IMR-90 (cell line): ENCODE measurements at regions not wholly inside any gene's neighbourhood (a gene's known extent, or its start where the extent isn't known, plus 50 kb on each side); places are given as distances from the start of the nearest gene placed in this dataset.

Experiments used
- ATAC-seq: fragments of 200-7000 bp; cut with Tn5 transposase; 2 replicates; pipeline ENCODE4 v1.9.1; 2020; ENCODE audit warnings: low read depth, mild to moderate bottlenecking, moderate library complexity
- BruUV-seq: library from RNA; stranded (reverse); fragments of 400-500 nt; replicated peaks from 2 replicates; lab custom pipeline; 2021; lab: Mats Ljungman, UMichigan
- CTCF ChIA-PET: fragments of 300-600 bp; formaldehyde crosslinking; extraction: SDS; loops from one replicate; lab custom pipeline; 2021; ENCODE audit warnings: antibody characterized with exemption; lab: Yijun Ruan, JAX
- POLR2A ChIA-PET: fragments of 300-600 bp; sonication (Branson Sonifier 250); formaldehyde crosslinking; loops from one replicate; lab custom pipeline; 2022; ENCODE audit warnings: antibody characterized with exemption; ENCODE audit not compliant: unreplicated experiment; lab: Charles Lee
- DNase-seq: peaks from one replicate; pipeline ENCODE4 v3.0.0; 2013
- H2AFZ ChIP-seq: replicated peaks from 2 replicates; pipeline ENCODE3; 2013; ENCODE audit warnings: low read length, mild to moderate bottlenecking; ENCODE audit not compliant: poor library complexity
- H2AK5ac ChIP-seq: 2 replicates; pipeline ENCODE4 v1.6.1; 2013; ENCODE audit warnings: low read depth, low read length, inconsistent platforms
- H2AK9ac ChIP-seq: replicated peaks from 2 replicates; pipeline ENCODE3; 2013; ENCODE audit warnings: mild to moderate bottlenecking, low read depth, low read length, moderate library complexity; ENCODE audit not compliant: poor library complexity
- H2BK120ac ChIP-seq: 2 replicates; pipeline ENCODE4 v1.6.1; 2013; ENCODE audit warnings: low read depth, low read length, inconsistent platforms
- H2BK15ac ChIP-seq: 3 replicates; pipeline ENCODE4 v1.6.1; 2013; ENCODE audit warnings: low read depth, low read length, inconsistent platforms
- H2BK20ac ChIP-seq: 2 replicates; pipeline ENCODE4 v1.6.1; 2013; ENCODE audit warnings: low read depth, mild to moderate bottlenecking, inconsistent platforms, low read length, moderate library complexity
- H2BK5ac ChIP-seq: 2 replicates; pipeline ENCODE4 v1.6.1; 2013; ENCODE audit warnings: mild to moderate bottlenecking, low read depth, low read length, inconsistent platforms; ENCODE audit not compliant: poor library complexity, severe bottlenecking
- H3K14ac ChIP-seq: replicated peaks from 2 replicates; pipeline ENCODE4 v1.6.1; 2013; ENCODE audit warnings: low read depth, low read length, inconsistent platforms
- H3K18ac ChIP-seq: 2 replicates; pipeline ENCODE4 v1.6.1; 2013; ENCODE audit warnings: low read depth, low read length, control low read depth
- H3K23ac ChIP-seq: 2 replicates; pipeline ENCODE4 v1.6.1; 2013; ENCODE audit warnings: low read depth, low read length, inconsistent platforms
- H3K27ac ChIP-seq: 2 replicates; pipeline ENCODE4 v1.5.1; 2013; ENCODE audit warnings: mild to moderate bottlenecking, control low read depth, low read length; ENCODE audit not compliant: insufficient read depth
- H3K27me3 ChIP-seq: 2 replicates; pipeline ENCODE4 v1.6.1; 2013; ENCODE audit warnings: low read length; ENCODE audit not compliant: control insufficient read depth, insufficient read depth
- H3K36me3 ChIP-seq: 2 replicates; pipeline ENCODE4 v1.6.1; 2013; ENCODE audit warnings: low read length, mixed read lengths; ENCODE audit not compliant: control insufficient read depth, insufficient read depth
- H3K4ac ChIP-seq: 2 replicates; pipeline ENCODE4 v1.6.1; 2013; ENCODE audit warnings: low read depth, low read length, inconsistent platforms
- H3K4me1 ChIP-seq: 2 replicates; pipeline ENCODE4 v1.6.1; 2013; ENCODE audit warnings: low read length, mixed read lengths; ENCODE audit not compliant: control insufficient read depth, insufficient read depth
- H3K4me2 ChIP-seq: 2 replicates; pipeline ENCODE4 v1.6.1; 2013; ENCODE audit warnings: low read depth, mild to moderate bottlenecking, control low read depth, low read length, moderate library complexity
- H3K4me3 ChIP-seq: 2 replicates; pipeline ENCODE4 v1.5.1; 2013; ENCODE audit warnings: low read depth, mild to moderate bottlenecking, control low read depth, low read length, moderate library complexity; ENCODE audit not compliant: insufficient read depth
- H3K56ac ChIP-seq: 2 replicates; pipeline ENCODE4 v1.6.1; 2013; ENCODE audit warnings: low read length, inconsistent platforms; ENCODE audit not compliant: insufficient read depth; ENCODE audit errors: extremely low read depth
- H3K79me1 ChIP-seq, 2 experiments: 2 replicates each; pipeline ENCODE4 v1.6.1; 2013; ENCODE audit warnings: low read length in 2 of 2, inconsistent platforms in 1 of 2, low read depth in 1 of 2
- H3K9ac ChIP-seq: 2 replicates; pipeline ENCODE4 v1.6.1; 2013; ENCODE audit warnings: low read depth, low read length, control low read depth
- H3K9me1 ChIP-seq: 2 replicates; pipeline ENCODE4 v1.6.1; 2013; ENCODE audit warnings: low read length, inconsistent platforms; ENCODE audit not compliant: insufficient read depth
- H3K9me3 ChIP-seq: 2 replicates; pipeline ENCODE4 v1.6.1; 2013; ENCODE audit warnings: low read length; ENCODE audit not compliant: control insufficient read depth, insufficient read depth
- H4K20me1 ChIP-seq: 2 replicates; pipeline ENCODE4 v1.6.1; 2013; ENCODE audit warnings: low read length, inconsistent platforms; ENCODE audit not compliant: insufficient read depth
- H4K5ac ChIP-seq: 2 replicates; pipeline ENCODE4 v1.6.1; 2013; ENCODE audit warnings: mild to moderate bottlenecking, low read depth, low read length, control low read depth
- H4K8ac ChIP-seq, 2 experiments: 2 replicates each; pipeline ENCODE4 v1.6.1; 2013; ENCODE audit warnings: low read depth in 2 of 2, low read length in 2 of 2, control low read depth in 1 of 2, inconsistent platforms in 1 of 2
- H4K91ac ChIP-seq: 2 replicates; pipeline ENCODE4 v1.6.1; 2013; ENCODE audit warnings: low read depth, low read length, inconsistent platforms; ENCODE audit not compliant: insufficient read depth
- BHLHE40 ChIP-seq: fragments of 150-350 bp; IDR thresholded peaks from 2 replicates; pipeline ENCODE4 v1.6.1; 2016; ENCODE audit warnings: mild to moderate bottlenecking, low read depth, low read length
- FOS ChIP-seq: fragments of 150-350 bp; IDR thresholded peaks from 2 replicates; pipeline ENCODE4 v1.6.1; 2016; ENCODE audit warnings: low read depth, low read length
- MAFK ChIP-seq: IDR thresholded peaks from 2 replicates; pipeline ENCODE4 v1.6.1; 2012; ENCODE audit warnings: low read depth, low read length, improper control_type of control experiment
- SMC3 ChIP-seq: fragments of 150-350 bp; IDR thresholded peaks from 2 replicates; pipeline ENCODE4 v1.6.1; 2016; ENCODE audit warnings: low read depth, mild to moderate bottlenecking, antibody characterized with exemption, low read length, moderate library complexity
- USF2 ChIP-seq: fragments of 150-350 bp; IDR thresholded peaks from 2 replicates; pipeline ENCODE4 v1.6.1; 2017; ENCODE audit warnings: mild to moderate bottlenecking, antibody characterized with exemption, low read length, low read depth
- WGBS, 2 experiments: methylation state at CpG; one replicate each; pipeline versions ENCODE4 v1.1.5 to v1.1.7; 2013; ENCODE audit warnings: missing lambda C conversion rate in 2 of 2; ENCODE audit not compliant: insufficient read length in 1 of 2; ENCODE audit errors: extremely low coverage in 2 of 2; 5-methylcytosine and 5-hydroxymethylcytosine counted together
- dilution Hi-C: fragments of 300-500 bp; cut with HindIII; formaldehyde crosslinking; loops from one replicate; pipeline ENCODE4 v1.14.3; 2018; ENCODE audit warnings: low sequenced_read_pairs; ENCODE audit not compliant: unreplicated experiment
- in situ Hi-C: fragments of 300-500 bp; cut with MboI; formaldehyde crosslinking; loops from 3 replicates; pipeline ENCODE4 v1.14.3; 2019; ENCODE audit warnings: low sequenced_read_pairs, inconsistent platforms, mixed read lengths
- intact Hi-C: fragments of 100-400 bp; cut with micrococcal nuclease; formaldehyde crosslinking; loops from 2 replicates; pipeline ENCODE4 v1.10.0; 2022
- TF ChIP-seq, protein P1 (sequence below): fragments of 150-350 bp; IDR thresholded peaks from 2 replicates; pipeline ENCODE4 v1.6.1; 2016; ENCODE audit warnings: low read depth, mild to moderate bottlenecking, low read length, moderate library complexity, borderline replicate concordance

DNA sequence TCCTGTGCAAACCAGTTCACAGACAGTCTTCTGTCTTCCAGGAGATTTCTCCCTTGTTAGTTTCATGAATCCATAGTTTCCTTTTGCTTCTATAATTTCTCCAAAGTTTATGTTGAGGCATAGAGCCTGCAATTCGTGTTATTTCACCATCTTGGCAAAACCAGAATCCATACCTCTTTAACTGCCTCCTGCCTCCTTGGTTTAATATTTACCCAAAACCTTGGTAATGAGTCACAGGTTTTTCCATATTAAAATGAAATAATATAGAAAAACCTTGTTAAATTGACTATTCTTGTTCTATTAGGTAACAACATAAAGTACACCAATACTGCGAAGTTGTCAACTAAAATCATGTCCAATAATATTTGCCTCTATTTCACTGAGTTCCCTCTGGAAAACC is 459.7 kb downstream of the HINT1 start:
- Histone ChIP-seq H3K4me3 (no peak overlapping the region), H3K79me1 (no peaks in the 10 kb centered on the region), H3K4ac (no peak overlapping the region), H3K9me1 (no peaks in the 10 kb centered on the region), H3K4me1 (no peaks in the 10 kb centered on the region), H2BK15ac (no peak overlapping the region), H3K4me2 (no peak overlapping the region), H3K27me3 (no peaks in the 10 kb centered on the region), H2AK9ac (no peak overlapping the region), H2BK120ac (no peak overlapping the region), H2BK5ac (no peak overlapping the region), H4K5ac (no peak overlapping the region), H3K9me3 (0 out of 2 replicates have a peak, but pooled peaks cover 3% of the 10 kb centered on the region), H4K20me1 (no peaks in the 10 kb centered on the region), H2BK20ac (no peak overlapping the region), H3K23ac (no peak overlapping the region), H3K18ac (no peak overlapping the region), H2AK5ac (no peak overlapping the region), H3K9ac (no peak overlapping the region), H3K56ac (no peak overlapping the region), H4K91ac (no peak overlapping the region), H3K27ac (no peak overlapping the region), H3K36me3 (no peaks in the 10 kb centered on the region), H4K8ac (no peak overlapping the region), H3K14ac (no peak overlapping the region), H2AFZ (no peak overlapping the region)
- in situ Hi-C loops (no loop called here), intact Hi-C loops (no loop called here), dilution Hi-C loops (no loop called here)
- ChIA-PET CTCF (no interaction called here), POLR2A (no interaction called here)
- no CpG with 5 or more reads among the region's 2 CpGs for WGBS, 2 experiments
- no peak for ATAC-seq
- TF ChIP-seq FOS = no peak
- TF ChIP-seq MAFK = no peak
- no peak for TF ChIP-seq BHLHE40
- TF ChIP-seq SMC3 = no peak
- no peak for TF ChIP-seq USF2
- TF ChIP-seq, protein P1, sequence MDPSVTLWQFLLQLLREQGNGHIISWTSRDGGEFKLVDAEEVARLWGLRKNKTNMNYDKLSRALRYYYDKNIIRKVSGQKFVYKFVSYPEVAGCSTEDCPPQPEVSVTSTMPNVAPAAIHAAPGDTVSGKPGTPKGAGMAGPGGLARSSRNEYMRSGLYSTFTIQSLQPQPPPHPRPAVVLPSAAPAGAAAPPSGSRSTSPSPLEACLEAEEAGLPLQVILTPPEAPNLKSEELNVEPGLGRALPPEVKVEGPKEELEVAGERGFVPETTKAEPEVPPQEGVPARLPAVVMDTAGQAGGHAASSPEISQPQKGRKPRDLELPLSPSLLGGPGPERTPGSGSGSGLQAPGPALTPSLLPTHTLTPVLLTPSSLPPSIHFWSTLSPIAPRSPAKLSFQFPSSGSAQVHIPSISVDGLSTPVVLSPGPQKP = no peak
- BruUV-seq = no TSS peak
- no peak for DNase-seq
